Astrocyte of the spinal cord (primary cell): ENCODE measurements at regions not wholly inside any gene's neighbourhood (a gene's known extent, or its start where the extent isn't known, plus 50 kb on each side); places are given as distances from the start of the nearest gene placed in this dataset.

ENCODE experiments used
- DNase-seq: peaks from one replicate; pipeline ENCODE4 v3.0.0; 2011; ENCODE audit warnings: low read depth, low spot score
- H3K4me3 ChIP-seq: 2 replicates; pipeline ENCODE4 v1.5.1; 2011; ENCODE audit warnings: low read depth, mild to moderate bottlenecking, low read length, moderate library complexity
- in situ Hi-C: cut with HindIII; loops from 2 replicates; pipeline ENCODE4 v1.10.0; 2017; ENCODE audit warnings: low sequenced_read_pairs
- TF ChIP-seq, protein P1 (sequence below): IDR thresholded peaks from 2 replicates; pipeline ENCODE4 v1.5.1; 2012; ENCODE audit warnings: low read depth, mild to moderate bottlenecking, low read length, inconsistent platforms

DNA sequence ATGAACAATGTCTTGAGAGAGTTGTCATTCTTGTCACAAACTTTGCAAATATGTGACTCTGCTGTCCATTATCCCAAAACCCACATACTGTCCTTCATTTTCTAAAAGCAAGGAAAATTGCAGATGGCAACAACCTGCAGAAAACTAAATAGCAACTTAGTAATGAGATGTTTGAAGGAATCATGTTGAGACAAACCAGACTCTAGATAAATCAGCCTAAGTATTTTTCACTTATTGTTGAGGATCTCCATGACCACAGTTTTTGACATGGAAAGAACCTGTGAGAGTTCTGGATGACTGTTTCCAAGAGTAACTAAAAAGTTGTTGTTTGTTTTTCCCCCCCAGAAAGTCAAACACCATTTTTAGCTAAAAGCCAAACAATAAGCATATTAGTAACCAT is 535.2 kb upstream of the ZNF608 start:
- in situ Hi-C loops, result no loop called here
- H3K4me3 ChIP-seq, result no peak overlapping the region
- TF ChIP-seq, protein P1, sequence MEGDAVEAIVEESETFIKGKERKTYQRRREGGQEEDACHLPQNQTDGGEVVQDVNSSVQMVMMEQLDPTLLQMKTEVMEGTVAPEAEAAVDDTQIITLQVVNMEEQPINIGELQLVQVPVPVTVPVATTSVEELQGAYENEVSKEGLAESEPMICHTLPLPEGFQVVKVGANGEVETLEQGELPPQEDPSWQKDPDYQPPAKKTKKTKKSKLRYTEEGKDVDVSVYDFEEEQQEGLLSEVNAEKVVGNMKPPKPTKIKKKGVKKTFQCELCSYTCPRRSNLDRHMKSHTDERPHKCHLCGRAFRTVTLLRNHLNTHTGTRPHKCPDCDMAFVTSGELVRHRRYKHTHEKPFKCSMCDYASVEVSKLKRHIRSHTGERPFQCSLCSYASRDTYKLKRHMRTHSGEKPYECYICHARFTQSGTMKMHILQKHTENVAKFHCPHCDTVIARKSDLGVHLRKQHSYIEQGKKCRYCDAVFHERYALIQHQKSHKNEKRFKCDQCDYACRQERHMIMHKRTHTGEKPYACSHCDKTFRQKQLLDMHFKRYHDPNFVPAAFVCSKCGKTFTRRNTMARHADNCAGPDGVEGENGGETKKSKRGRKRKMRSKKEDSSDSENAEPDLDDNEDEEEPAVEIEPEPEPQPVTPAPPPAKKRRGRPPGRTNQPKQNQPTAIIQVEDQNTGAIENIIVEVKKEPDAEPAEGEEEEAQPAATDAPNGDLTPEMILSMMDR, result no peak
- no peak for DNase-seq

DNA sequence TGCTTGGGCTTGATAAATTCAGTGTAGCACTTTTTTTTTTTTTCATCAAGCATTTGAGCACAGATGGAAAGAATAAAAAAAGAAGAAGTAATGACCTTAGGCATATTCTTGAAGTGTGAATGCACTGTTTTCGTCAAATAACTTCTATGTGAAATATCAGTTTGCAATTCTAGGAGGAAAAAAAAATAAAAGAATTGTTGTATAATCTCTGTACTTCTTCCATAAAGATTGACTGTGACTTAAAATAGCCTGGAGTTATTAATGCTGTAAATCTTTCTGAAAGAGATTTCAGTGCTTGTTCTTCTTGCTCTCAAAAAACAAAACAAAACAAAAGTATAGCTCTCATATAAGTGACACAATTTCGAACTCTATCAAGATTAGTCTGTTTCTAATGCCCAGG is 536.9 kb upstream of the ZNF608 start:
- TF ChIP-seq, protein P1, result no peak
- H3K4me3 ChIP-seq, result no peak overlapping the region
- DNase-seq, result no peak
- in situ Hi-C loops, result no loop called here

DNA sequence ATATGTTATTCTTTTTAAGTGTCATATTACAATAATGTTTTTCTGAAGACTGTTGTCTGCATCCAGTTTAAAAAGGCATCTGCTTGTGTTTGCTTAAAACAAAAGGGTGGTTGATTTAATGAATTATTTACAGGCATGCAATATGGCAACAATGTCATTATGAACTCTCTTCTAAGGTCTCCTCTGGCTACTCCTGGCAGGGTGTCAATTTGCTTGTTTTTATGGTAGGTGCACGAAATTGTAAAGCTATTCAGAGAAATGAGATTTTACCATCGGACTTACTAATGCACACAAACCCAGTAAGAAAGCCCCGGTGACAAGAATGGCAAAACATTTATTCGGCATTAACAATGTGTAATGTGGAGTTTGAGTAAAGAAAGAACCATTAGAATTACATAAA is 539.8 kb upstream of the ZNF608 start:
- no peak overlapping the region for H3K4me3 ChIP-seq
- no peak for DNase-seq
- in situ Hi-C loops, result no loop called here
- TF ChIP-seq, protein P1, result no peak

DNA sequence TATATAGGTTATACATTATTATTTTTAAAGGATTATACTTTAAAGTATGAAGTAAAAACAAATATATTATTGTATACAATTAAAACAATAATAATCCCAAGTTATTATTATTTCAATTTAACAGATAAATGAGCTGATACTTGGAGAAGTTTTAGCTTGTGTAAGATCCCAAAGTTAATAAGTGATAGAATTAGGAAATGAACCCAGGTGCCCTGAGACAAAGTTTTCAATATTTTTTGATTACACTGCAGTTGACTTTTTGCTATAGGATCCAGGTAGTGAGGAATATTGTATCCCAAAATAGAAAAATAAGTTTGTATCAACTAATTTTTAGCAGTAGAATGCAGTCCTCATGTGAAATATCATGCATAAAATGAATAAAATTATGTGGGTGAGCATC is 543.2 kb upstream of the ZNF608 start:
- TF ChIP-seq, protein P1, result no peak
- in situ Hi-C loops, result no loop called here
- no peak overlapping the region for H3K4me3 ChIP-seq
- DNase-seq, result no peak

DNA sequence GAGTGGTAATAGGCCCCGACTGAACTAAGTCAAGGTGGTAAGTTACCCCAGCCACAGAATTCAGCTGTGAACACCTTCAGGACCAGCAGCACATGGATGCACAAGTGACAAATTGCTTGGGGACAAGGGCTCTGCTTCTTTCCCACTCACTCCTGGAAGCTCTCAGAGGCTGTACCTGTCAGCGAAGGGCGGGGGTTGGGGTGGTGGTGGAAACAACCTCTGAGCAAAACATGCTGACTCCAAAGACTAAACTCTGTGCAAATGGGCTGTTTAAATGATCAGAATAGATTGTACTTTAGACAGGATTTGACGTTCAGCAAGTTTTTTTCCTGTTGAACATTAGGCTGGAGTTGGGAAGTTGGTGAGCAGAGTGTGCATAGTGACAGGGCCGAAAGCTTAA is 544.5 kb upstream of the ZNF608 start:
- in situ Hi-C loops, result no loop called here
- no peak for DNase-seq
- H3K4me3 ChIP-seq, result no peak overlapping the region
- TF ChIP-seq, protein P1, result no peak

DNA sequence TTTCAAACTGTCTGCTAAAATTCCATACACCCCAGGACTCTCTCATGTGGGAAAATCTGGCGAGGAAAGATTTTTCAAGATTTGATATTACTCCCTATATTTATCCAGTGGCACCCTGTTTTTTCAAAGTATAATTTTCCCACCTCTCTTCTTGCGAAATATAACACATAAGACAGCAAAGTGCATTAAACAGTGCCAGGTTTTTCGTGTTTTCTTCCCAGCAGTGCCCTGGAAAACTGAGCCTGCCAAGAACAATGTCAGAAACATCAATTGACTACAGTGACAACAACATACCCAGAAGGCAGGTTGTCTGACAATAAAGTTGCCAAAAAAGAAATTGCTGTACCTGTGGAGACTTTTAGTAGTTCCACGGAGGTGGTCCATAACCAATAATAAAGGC is 545.0 kb upstream of the ZNF608 start:
- no peak for DNase-seq
- no peak overlapping the region for H3K4me3 ChIP-seq
- TF ChIP-seq, protein P1, result no peak
- in situ Hi-C loops, result no loop called here

DNA sequence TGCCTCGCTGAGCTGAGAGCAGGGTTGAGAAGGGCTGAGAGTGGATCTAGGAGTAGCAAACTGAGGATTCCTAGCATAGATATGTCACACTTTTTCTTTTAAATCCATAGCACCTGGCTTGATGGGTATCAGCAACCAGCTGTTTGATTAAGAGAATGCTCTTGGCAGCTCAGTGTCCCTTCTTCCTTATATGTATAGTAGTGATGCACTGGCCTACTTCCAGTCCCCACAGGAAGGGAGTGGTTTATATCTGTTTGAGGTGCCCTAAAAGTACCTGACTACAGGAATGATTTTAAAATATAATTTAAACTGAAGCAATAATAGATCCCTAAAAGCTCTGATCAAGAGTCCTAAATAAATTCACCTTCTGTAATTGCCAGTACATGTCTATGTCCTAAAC is 546.8 kb upstream of the ZNF608 start:
- no peak overlapping the region for H3K4me3 ChIP-seq
- no peak for DNase-seq
- in situ Hi-C loops, result no loop called here
- TF ChIP-seq, protein P1, result no peak
